Nephron progenitor cell (in vitro differentiated cells): ENCODE measurements at regions not wholly inside any gene's neighbourhood (a gene's known extent, or its start where the extent isn't known, plus 50 kb on each side); places are given as distances from the start of the nearest gene placed in this dataset.

Experiments
- DNase-seq: peaks from one replicate; pipeline ENCODE4 v3.0.0; 2021
- H3K27ac Mint-ChIP-seq: 2 replicates; pipeline ENCODE4 v1.8.0; 2021; ENCODE audit warnings: mild to moderate bottlenecking, moderate library complexity, mixed read lengths
- H3K27me3 Mint-ChIP-seq: 2 replicates; pipeline ENCODE4 v1.8.0; 2021; ENCODE audit warnings: mild to moderate bottlenecking, low read depth, mixed read lengths; ENCODE audit not compliant: poor library complexity
- H3K36me3 Mint-ChIP-seq: 2 replicates; pipeline ENCODE4 v1.8.0; 2021; ENCODE audit warnings: low read depth, mixed read lengths
- H3K4me1 Mint-ChIP-seq: 2 replicates; pipeline ENCODE4 v1.8.0; 2021; ENCODE audit warnings: mixed read lengths
- H3K4me3 Mint-ChIP-seq: 2 replicates; pipeline ENCODE4 v1.8.0; 2021; ENCODE audit warnings: mild to moderate bottlenecking, moderate library complexity, mixed read lengths
- H3K9me3 Mint-ChIP-seq: 2 replicates; pipeline ENCODE4 v1.8.0; 2021; ENCODE audit warnings: mild to moderate bottlenecking, moderate library complexity, mixed read lengths
- TF ChIP-seq, protein P1 (sequence below): fragments of 200-600 bp; sonication (generic); IDR thresholded peaks from 2 replicates; pipeline ENCODE4 v1.5.0; 2021; ENCODE audit warnings: antibody characterized with exemption

DNA sequence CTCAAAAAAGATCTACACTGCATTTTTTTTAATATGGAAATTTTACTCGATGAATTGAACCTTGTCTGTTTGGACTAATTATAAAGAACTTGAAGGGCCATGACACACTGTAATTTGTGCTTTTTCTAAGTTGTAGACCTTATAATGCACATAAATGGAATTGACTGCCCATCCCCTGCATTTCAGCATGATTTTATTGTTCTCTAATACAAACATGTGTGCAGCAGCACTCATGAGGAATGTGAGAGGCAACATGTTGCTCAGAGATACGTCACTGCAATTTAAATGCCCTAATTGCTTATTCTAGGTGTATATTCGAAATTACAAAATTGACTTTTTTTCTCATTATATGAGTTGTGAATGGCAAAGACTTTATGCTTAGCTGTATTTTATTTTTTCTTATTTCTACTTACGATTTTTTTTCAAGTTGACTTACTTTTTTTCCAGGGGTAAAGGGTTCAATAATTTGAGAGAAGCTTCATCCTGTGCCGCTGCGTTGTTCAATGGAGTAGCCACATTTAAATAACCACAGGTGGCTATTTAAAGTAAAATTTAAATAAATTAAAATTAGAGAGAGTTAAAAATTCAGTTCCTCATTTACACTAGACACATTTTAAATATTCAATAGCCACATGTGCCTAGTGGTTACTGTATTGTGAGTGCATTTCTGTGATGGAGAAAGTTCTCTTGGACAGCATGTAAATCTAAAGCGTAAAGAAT, 1346.4 kb downstream of the ROBO1 start:
- H3K4me3 Mint-ChIP-seq: no peak overlapping the region
- H3K27me3 Mint-ChIP-seq: no peaks in the 10 kb centered on the region
- no peaks in the 10 kb centered on the region for H3K9me3 Mint-ChIP-seq
- H3K27ac Mint-ChIP-seq: no peak overlapping the region
- H3K36me3 Mint-ChIP-seq: no peaks in the 10 kb centered on the region
- DNase-seq: no peak
- TF ChIP-seq, protein P1, sequence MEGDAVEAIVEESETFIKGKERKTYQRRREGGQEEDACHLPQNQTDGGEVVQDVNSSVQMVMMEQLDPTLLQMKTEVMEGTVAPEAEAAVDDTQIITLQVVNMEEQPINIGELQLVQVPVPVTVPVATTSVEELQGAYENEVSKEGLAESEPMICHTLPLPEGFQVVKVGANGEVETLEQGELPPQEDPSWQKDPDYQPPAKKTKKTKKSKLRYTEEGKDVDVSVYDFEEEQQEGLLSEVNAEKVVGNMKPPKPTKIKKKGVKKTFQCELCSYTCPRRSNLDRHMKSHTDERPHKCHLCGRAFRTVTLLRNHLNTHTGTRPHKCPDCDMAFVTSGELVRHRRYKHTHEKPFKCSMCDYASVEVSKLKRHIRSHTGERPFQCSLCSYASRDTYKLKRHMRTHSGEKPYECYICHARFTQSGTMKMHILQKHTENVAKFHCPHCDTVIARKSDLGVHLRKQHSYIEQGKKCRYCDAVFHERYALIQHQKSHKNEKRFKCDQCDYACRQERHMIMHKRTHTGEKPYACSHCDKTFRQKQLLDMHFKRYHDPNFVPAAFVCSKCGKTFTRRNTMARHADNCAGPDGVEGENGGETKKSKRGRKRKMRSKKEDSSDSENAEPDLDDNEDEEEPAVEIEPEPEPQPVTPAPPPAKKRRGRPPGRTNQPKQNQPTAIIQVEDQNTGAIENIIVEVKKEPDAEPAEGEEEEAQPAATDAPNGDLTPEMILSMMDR: no peak
- no peaks in the 10 kb centered on the region for H3K4me1 Mint-ChIP-seq

DNA sequence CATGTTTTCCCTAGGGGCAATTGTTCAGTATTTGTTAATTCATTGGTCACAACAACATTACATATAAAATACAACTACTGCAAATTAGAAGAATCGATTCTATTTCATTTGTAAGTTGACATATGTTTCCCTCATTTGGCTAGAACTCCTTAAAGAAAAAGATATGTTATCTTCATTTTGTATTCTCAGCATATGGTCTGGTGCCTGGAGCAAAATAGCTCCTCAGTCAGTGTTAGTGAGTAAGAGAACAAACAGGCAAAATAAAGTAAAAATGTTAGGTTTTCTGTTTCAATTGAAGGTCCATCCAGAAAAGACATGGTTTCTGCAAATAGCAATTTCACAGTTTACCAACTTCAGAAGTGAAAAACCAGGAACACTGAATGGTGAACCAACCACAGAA, 1343.1 kb downstream of the ROBO1 start:
- H3K4me3 Mint-ChIP-seq: no peak overlapping the region
- H3K4me1 Mint-ChIP-seq: no peaks in the 10 kb centered on the region
- no peaks in the 10 kb centered on the region for H3K27me3 Mint-ChIP-seq
- no peak for DNase-seq
- H3K9me3 Mint-ChIP-seq: no peaks in the 10 kb centered on the region
- H3K27ac Mint-ChIP-seq: no peak overlapping the region
- no peaks in the 10 kb centered on the region for H3K36me3 Mint-ChIP-seq
- TF ChIP-seq, protein P1: no peak

DNA sequence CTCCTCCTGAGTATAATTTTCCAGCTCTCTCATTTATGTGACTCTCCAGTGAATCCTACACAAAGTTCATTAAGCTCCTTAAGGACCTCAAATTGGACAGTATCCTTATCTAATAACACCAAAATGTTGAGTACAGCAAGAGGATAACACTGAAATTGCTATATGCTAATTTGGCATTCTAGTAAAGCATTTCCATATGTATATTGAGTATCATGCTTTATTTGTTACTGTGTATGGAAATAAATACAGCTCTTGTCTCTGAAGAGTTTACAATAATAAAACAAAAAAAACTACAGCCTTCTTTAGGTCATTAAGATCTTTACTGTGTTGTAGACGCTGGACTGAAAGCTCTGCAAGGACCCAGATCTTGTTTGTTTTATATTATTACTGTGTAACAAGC, 1341.3 kb downstream of the ROBO1 start:
- Mint-ChIP-seq H3K27ac (no peak overlapping the region), H3K36me3 (no peaks in the 10 kb centered on the region), H3K4me3 (no peak overlapping the region), H3K9me3 (peaks cover 6% of the 10 kb centered on the region), H3K4me1 (no peaks in the 10 kb centered on the region), H3K27me3 (no peaks in the 10 kb centered on the region)
- DNase-seq: no peak
- TF ChIP-seq, protein P1: no peak

DNA sequence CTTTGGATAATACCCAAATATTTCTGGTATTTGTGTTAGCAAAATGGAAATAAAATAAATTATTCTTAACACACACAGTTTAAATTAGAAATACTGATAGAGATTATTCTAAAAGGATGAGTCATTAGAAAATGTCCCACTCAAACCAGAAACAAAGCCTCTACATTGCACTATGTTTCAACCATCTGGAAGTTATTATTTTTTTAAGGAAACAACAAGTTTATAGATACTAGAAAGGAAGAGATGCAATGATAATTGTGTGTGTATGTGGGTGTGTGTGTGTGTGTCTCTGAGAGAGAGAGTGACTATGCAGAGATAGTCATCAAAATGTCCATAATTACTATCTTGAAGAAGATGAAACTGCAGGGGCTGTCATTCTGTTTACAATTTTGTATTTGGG, 1340.5 kb downstream of the ROBO1 start:
- Mint-ChIP-seq H3K27me3 (peaks cover 4% of the 10 kb centered on the region), H3K36me3 (no peaks in the 10 kb centered on the region), H3K4me3 (no peak overlapping the region), H3K9me3 (peaks cover 6% of the 10 kb centered on the region), H3K27ac (no peak overlapping the region), H3K4me1 (no peaks in the 10 kb centered on the region)
- no peak for DNase-seq
- TF ChIP-seq, protein P1: no peak

DNA sequence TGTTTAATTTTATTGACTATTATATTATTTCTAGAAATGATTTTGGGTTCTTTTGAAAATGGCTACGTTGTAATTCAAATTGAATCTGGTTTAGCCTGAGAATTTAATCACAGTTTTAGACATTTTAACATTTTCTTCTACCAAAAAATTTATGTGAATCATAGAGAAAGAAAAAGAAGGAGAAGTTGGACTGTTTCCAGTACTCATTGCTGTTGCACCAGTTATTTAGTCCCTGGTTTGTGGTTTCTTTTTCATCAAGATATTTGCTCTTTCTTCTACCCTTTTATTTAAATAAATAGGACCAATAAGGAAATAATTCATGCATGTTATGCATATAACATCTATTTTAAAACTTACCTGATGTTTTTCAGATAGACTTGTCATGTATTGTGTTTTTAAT, 1337.1 kb downstream of the ROBO1 start:
- H3K27ac Mint-ChIP-seq: no peak overlapping the region
- no peak overlapping the region for H3K4me3 Mint-ChIP-seq
- TF ChIP-seq, protein P1: no peak
- H3K27me3 Mint-ChIP-seq: peaks cover 4% of the 10 kb centered on the region
- peaks cover 6% of the 10 kb centered on the region for H3K9me3 Mint-ChIP-seq
- DNase-seq: no peak
- no peaks in the 10 kb centered on the region for H3K4me1 Mint-ChIP-seq
- H3K36me3 Mint-ChIP-seq: no peaks in the 10 kb centered on the region

DNA sequence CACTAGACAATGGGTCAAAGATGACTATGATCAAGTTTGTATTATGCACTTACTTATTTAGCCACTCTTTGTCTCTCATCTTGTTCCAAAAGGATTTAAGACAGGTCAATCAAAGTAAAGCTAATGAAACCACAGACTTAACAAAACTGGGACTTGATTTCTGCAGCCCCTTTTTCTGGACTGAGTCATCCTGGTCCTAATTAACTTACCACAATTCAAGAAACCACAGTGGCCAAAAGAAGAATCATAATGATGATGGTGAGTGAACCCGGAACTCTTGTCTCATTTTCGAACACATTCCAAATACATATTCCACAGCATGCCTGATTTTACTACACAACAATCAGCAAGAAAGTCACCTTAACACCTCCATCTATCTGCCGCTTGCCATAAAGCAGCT, 1333.0 kb downstream of the ROBO1 start:
- Mint-ChIP-seq H3K9me3 (peaks cover 6% of the 10 kb centered on the region), H3K27me3 (peaks cover 4% of the 10 kb centered on the region), H3K4me1 (peaks cover 7% of the 10 kb centered on the region), H3K4me3 (no peak overlapping the region), H3K36me3 (no peaks in the 10 kb centered on the region), H3K27ac (no peak overlapping the region)
- TF ChIP-seq, protein P1: no peak
- DNase-seq: no peak
